Fibroblast of pulmonary artery (primary cell): ENCODE measurements at regions not wholly inside any gene's neighbourhood (a gene's known extent, or its start where the extent isn't known, plus 50 kb on each side); places are given as distances from the start of the nearest gene placed in this dataset.

Source experiments
- DNase-seq: peaks from one replicate; pipeline ENCODE4 v3.0.0-alpha.2; 2010; ENCODE audit warnings: low read depth
- H3K4me3 ChIP-seq: replicated peaks from 2 replicates; pipeline ENCODE4 v1.5.1; 2011; ENCODE audit warnings: low read depth, mild to moderate bottlenecking, control low read depth, low read length, moderate library complexity
- CTCF ChIP-seq: IDR thresholded peaks from 2 replicates; pipeline ENCODE4 v1.5.1; 2011; ENCODE audit warnings: mild to moderate bottlenecking, control low read depth, low read length, inconsistent platforms; ENCODE audit errors: missing control alignments

GRCh38 chr12:107553211-107553765, 132.3 kb upstream of the PWP1 start:
- H3K4me3 ChIP-seq = no peak overlapping the region
- TF ChIP-seq CTCF = no peak
- no peak for DNase-seq

GRCh38 chr12:107554941-107555340, 130.7 kb upstream of the PWP1 start:
- no peak overlapping the region for H3K4me3 ChIP-seq
- DNase-seq = no peak
- TF ChIP-seq CTCF = no peak

GRCh38 chr12:107557026-107557425, 128.6 kb upstream of the PWP1 start:
- TF ChIP-seq CTCF = no peak
- DNase-seq = no peak
- no peak overlapping the region for H3K4me3 ChIP-seq

- H3K4me3 ChIP-seq = no peak overlapping the region
- DNase-seq = no peak
- TF ChIP-seq CTCF = no peak
Measured at GRCh38 chr12:107557589-107558100, 128.0 kb upstream of the PWP1 start.

DNA sequence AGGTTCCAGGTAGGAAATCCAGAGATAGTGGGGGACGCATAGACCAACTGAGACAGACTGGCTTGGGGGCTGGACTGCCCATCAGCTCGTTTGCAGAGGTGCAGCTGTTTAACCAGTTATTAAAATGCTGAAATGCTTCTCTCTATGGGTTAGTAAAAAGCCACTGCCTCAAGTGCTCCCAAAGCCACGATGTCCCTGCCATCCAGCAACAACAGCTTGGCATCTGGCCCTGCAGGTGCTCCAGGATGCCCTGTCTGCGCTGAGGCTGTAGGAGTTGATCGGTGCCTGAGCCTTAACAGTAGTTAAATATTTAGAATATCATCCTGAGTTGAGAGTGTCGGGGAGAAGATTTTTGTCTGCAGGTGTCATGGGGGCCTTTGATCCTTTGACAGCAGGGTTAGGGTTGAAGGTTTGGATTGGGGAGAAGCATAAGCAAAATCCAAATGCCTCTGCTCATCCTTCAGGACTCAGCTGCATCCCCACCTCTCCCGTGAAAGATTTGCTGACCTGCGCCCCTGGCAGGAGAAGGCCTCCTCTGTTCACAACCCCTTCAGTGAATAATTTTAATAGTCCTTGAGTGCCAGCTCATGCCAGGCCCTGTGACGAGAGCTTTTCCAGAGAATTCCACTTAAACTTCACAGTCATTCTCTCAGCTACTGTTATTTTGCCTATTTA, 127.3 kb upstream of the PWP1 start:
- no peak overlapping the region for H3K4me3 ChIP-seq
- no peak for DNase-seq
- no peak for TF ChIP-seq CTCF

DNA sequence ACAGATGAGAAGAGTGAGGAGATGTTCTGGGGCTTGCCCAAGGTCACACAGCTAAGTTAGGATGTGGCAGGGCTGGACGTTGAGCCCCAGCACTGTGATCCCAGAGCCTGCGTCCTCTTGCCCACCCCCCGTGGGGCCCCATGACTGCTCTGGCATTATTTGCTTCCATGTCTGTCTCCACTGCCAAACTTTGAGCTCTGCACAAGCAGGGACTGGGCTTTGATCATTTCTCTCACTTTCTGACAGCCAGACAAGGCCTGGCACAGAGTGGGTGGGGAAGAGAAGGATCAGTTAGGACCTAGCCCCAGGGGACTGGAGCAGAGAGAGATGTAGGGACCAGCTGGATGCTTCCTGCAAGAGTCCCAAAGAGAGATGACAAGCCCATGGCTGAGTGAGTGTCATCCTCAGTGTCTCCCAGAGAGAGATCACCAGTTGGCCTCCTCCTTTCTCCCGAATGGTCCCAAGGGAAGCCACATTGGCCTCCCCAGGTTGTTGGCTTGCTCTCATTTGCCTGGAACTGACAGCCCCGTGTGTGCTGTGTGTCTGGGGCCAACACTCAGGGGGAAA, 126.7 kb upstream of the PWP1 start:
- TF ChIP-seq CTCF = no peak
- H3K4me3 ChIP-seq = no peak overlapping the region
- DNase-seq = no peak
